Superior temporal gyrus (tissue), 1 donor: ENCODE measurements at regions not wholly inside any gene's neighbourhood (a gene's known extent, or its start where the extent isn't known, plus 50 kb on each side); places are given as distances from the start of the nearest gene placed in this dataset.
"Not testable (repeated sequence)": the region's sequence is repeated elsewhere in the genome, so short reads cannot be mapped to it uniquely, and the experiment has no call there.

ENCODE experiments used
- DNase-seq: peaks from one replicate; pipeline ENCODE4 v3.0.0-alpha.2; 2016; ENCODE audit errors: extremely low spot score

- DNase-seq: no peak
Measured at GRCh38 chr1:238652346-238652968, 733.9 kb upstream of the CHRM3 start.

- no peak for DNase-seq
Measured at GRCh38 chr1:238649200-238649599, 737.2 kb upstream of the CHRM3 start.

DNA sequence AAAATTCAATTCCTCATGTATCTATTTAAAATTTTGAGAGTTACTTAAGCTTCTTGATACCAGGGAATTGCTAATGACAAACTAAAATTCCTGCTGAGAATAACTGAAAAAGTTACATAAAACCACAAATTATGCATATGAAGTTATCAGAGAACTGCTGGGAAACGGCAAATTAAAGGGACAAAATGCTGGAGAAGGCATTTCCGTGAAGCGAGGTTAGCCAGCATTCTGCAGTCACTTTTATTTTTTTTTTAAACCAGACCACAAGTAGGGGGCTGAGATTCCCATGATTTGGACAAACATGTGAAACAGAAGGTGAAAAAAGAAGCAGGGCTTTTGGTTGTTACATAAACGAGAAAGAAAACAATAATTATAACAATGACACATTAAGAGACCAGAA, 737.6 kb upstream of the CHRM3 start:
- DNase-seq: no peak

DNA sequence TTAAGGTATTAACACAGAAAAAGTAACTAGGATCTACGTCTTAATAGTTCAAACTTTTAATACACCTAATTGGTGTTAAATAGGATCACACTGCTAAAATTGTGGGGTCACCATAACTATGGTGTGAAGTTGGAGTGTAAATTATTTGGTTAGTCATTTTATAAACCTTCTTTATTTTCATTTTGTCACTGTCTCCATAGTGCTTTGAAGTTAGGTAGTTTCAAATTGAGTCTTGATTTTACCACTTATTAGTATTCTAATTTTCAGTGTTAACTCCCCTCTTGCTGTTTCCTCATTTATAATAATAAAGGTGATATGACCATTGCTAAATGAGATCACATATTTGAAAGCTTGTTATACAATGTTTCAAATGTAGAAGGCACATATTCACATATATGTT, 738.1 kb upstream of the CHRM3 start:
- DNase-seq: no peak

- DNase-seq: no peak
Measured at GRCh38 chr1:238647877-238648276, 738.5 kb upstream of the CHRM3 start.

DNA sequence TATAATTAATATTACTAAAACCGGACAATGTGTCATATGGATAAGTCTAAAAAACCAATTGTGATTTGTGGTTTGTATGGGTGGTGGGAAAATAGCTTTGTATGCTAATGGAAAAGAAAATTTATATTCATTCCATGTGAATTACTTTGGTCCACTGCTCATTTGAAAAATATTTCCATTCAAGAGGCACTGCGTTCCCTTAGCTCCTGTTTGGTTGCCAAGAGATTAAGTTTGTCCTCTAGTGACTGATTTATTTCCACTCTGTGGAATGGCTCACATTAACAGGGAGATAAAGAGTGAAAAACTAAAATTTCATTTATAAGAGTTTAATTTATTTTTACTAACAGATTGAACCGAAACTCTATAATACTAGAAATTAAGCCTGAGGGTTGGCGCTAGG, 744.1 kb upstream of the CHRM3 start:
- DNase-seq: no peak

- no peak for DNase-seq
Measured at GRCh38 chr1:238639861-238640260, 746.5 kb upstream of the CHRM3 start.

- no peak for DNase-seq
Measured at GRCh38 chr1:238628110-238628509, 737.4 kb upstream of the ZP4 start.

- no peak for DNase-seq
Measured at GRCh38 chr1:238624776-238625175, 734.1 kb upstream of the ZP4 start.

- DNase-seq: no peak
Measured at GRCh38 chr1:238621405-238621804, 730.7 kb upstream of the ZP4 start.

DNA sequence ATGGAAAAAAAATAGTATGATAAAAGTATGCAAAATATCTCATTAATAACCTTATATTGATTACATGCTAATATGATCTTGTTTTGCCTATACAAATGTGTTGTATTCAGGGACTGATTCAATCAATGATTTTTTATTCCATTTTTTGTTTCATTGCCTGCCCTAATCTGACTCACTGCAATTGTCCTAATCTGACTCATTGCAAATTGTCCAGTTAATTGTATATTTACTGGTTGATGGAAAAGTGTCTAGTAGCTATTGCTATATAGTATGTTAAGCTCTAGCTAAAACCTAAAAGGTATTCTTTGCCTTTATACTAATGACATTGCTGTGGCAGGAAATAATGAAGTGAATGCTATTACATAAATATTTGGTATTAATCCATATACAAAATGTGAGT, 728.9 kb upstream of the ZP4 start:
- no peak for DNase-seq

DNA sequence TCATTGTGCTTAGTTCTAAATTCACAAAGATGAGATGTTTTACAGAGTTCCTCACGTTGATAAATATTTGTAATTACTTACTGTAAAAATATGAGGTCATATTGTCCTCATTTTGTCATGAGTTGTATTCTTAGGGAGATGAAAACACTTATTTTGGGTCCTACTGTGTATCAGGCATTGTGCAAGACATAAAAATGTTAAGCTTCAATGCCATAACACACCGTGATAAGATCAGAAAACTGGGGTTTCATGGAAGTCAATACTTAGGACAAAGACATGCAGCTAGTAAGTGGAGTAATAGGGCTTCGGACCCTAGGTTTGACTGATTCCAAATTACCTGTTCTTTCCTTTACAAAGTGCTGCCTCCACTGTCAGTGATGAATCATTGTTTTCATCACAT, 720.7 kb upstream of the ZP4 start:
- DNase-seq: no peak

DNA sequence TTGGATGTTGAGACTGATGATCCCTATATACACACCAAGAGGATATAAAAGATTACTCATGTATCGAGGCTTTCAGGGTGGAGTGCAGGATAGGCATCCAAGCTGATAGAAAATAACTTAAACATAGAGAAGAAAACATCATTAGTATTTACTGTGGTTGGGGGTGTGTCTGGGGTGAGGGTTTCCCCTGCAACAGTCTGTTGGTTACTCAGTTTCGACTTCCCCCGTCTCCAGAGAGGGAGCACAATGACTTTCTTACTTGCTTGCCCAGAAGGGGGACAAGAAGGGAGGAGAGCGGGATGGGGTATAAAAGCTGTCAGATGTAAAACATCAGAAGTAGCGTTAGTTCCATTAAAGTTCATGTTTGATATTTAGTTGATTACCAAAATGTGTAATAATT, 717.4 kb upstream of the ZP4 start:
- DNase-seq: no peak

DNA sequence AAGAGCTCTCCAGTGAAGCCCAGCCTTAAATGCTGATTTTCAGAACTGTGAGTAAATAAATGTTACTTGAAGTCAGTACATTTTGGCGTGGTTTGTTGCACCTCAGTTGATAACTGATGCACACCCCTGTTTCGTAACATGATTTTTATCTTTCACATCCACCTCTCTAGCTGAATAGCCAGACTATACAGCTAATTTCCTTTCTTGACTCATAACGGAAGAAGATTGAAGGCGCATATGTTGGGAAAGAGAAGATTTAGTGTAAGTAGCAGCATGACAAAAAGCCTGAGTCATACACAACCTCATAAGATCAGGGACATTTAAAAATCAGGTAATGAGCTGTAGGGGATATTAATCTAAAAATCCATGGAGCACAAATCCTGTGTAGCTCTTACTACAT, 716.2 kb upstream of the ZP4 start:
- no peak for DNase-seq

DNA sequence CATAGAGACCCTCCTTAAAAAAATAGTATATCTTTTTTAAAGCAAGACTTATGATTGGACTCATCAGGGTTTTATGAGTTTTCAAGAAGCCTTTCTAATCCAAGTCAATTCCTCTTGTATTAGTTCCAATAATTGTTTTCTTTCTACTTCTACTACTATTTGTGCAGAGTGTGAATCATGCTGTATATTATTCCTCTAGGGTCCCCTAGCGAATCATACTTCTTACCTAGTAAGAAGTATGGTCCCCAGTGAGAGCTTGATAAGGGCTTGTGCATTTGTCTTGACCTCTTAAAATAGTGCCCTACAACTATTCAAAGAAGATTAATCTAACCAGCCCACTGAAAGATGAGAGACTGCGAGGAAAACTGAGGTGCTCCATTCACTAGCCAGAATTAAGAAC, 715.7 kb upstream of the ZP4 start:
- no peak for DNase-seq

DNA sequence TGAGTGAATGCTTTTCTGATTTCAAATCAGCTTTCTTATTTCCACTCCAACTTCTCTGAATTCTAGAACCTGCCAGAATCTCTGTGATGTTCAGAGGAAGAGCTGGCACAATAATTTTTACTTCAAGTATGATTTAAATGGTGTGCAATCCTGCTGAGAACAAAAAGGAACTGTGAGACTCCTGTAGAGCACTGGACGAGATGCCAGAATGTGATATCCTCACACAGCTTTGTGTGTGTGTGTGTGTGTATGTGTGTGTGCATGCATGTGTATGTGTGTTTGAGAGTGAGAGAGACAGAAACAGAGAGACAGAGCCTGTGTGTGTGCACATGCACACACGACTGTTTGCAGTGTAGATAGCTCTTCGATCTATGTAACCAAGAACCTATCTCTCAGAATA, 713.6 kb upstream of the ZP4 start:
- no peak for DNase-seq

- DNase-seq: not testable (repeated sequence)
Measured at GRCh38 chr1:238601604-238602003, 710.9 kb upstream of the ZP4 start.

- DNase-seq: no peak
Measured at GRCh38 chr1:238596703-238597102, 706.0 kb upstream of the ZP4 start.

DNA sequence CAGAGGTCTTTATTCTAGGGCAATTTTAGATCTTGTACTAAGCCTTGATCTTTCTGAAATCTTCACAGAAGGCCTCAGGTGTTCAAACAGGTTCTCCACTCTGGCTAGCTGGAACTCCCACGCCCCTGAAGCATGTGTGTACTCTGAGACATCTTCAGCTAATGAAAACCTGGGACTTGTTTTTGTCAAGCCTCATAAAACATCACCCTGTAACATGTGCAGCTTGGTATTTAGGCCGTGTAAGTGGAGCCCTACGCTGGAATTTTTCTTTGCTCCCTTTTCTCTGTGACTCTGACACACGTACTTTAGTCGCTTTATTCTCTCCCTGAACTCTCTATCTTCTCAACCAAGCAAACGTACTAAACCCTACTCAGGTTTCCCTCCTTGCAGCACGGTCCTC, 701.9 kb upstream of the ZP4 start:
- DNase-seq: no peak

GRCh38 chr1:238589843-238590435, 699.2 kb upstream of the ZP4 start:
- DNase-seq: no peak

GRCh38 chr1:238582816-238583215, 692.1 kb upstream of the ZP4 start:
- DNase-seq: no peak

DNA sequence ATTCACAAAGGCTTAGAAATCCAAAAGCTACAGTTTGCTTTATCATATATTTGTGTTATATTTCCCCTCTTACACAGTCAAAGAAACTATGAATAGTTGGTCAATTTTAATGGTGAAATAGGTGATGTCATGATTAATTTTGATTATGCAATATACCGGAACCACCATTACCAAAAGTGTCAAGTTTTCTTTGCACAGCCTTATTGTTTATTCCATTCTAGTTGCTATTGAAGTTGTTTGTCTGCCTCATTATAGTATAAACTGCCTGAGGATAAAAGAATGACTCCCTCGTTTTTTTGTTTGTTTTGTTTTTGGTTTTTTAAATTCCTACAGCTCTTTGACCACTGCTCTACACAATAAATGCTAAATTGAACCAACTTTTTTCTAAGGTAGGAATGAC, 690.6 kb upstream of the ZP4 start:
- no peak for DNase-seq

GRCh38 chr1:238568735-238569134, 678.0 kb upstream of the ZP4 start:
- no peak for DNase-seq

- no peak for DNase-seq
Measured at GRCh38 chr1:238562341-238562740, 671.6 kb upstream of the ZP4 start.
